ENCODE measurements at regions not wholly inside any gene's neighbourhood (a gene's known extent, or its start where the extent isn't known, plus 50 kb on each side); places are given as distances from the start of the nearest gene placed in this dataset.
A peak's percentile ranks its signal among the peaks of the same experiment; 100 is the strongest.
"Not testable (repeated sequence)": the region's sequence is repeated elsewhere in the genome, so short reads cannot be mapped to it uniquely, and the experiment has no call there.

DNA sequence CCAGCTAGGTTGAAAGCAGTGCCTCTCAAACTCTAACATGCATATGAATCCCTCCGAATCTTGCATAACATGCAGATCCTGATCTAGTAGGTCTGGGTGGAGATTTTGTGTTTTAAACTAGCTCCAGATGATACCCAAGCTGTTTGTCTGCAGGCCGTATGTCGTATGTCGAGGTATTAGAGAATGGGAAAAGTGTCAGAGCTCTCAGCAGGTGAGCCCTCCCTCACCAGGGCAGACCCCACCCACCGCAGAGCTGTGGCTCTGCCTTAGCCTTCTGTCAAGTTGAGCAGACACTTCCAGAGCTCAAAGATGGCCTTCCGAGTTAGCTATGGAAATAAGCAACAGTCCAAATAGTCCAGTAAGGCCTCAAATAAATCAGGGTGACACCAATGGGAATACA lies 83.2 kb upstream of the MAP3K1 start:
- DNase-seq (ENCODE audit: low read depth), result no peak

DNA sequence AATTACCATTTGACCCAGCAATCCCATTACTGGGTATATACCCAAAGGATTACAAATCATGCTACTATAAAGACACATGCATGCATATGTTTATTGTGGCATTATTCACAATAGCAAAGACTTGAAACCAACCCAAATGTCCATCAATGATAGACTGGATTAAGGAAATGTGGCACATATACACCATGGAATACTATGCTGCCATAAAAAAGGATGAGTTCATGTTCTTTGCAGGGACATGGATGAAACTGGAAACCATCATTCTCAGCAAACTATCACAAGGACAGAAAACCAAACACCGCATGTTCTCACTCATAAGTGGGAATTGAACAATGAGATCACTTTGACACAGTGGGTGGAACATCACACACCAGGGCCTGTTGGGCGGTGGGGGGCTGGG lies 83.9 kb upstream of the MAP3K1 start:
- not testable (repeated sequence) for DNase-seq (ENCODE audit: low read depth)

DNA sequence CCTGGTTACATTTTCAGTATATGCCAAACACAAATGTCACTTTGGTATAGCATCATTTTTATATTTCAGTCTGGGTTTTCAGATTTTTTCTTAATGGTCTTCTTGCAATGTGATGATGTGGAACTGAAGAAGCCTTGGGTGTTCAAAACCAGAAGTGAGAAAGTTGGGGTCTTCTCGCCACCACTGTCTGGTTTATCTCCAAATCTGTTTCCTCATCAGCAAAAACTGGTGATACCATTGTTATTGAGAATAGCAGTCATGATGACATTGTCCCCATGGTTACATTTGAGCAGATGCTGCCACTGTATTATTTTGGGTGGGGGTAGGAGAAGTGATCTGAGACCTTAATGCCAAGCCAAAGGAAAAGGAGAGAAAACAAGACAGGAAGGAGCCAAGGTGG lies 85.9 kb upstream of the MAP3K1 start:
- DNase-seq (ENCODE audit: low read depth), result no peak

DNA sequence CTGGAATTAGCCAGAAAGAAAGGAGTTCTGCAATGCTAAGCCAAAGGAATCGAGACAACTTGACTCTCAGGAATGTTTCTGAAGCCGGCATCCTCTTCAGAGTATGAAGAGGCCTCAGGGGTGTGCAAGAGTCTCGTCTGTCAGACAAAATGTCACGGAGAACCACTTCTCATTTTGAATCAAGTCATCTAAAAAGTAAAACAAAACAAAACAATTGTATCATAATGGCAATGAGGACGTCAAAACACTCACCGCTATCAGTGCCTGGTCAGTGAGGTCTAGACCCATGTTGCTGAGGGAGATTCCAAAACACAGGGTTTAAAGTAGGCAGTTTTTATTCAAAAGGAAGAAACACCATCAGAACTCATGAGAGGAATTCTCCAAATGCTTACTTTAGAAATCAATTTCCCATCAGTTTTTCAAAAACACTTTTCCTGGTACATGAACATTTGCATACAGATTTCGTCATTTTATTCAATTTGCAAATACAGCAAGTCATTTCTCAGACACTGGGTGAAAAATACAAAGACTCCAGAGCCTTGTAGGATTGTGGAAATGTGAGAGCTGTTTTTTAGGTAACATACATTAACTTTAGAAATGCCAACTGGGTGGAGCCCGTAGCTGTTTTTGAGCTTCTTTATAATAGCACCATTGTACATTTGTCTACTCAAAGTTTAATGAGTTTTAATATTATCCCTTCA lies 89.5 kb upstream of the MAP3K1 start:
- no peak for DNase-seq (ENCODE audit: low read depth)

DNA sequence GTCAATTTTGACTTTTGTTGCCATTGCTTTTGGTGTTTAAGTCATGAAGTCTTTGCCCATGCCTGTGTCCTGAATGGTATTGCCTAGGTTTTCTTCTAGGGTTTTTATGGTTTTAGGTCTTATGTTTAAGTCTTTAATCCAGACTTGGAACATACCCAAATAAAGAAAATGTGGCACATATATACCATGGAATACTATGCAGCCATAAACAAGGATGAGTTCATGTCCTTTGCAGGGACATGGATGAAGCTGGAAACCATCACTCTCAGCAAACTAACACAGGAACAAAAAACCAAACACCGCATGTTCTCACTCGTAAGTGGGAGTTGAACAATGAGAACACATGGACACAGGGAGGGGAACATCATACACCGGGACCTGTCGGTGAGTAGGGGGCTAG lies 90.5 kb upstream of the MAP3K1 start:
- DNase-seq (ENCODE audit: low read depth), result not testable (repeated sequence)

DNA sequence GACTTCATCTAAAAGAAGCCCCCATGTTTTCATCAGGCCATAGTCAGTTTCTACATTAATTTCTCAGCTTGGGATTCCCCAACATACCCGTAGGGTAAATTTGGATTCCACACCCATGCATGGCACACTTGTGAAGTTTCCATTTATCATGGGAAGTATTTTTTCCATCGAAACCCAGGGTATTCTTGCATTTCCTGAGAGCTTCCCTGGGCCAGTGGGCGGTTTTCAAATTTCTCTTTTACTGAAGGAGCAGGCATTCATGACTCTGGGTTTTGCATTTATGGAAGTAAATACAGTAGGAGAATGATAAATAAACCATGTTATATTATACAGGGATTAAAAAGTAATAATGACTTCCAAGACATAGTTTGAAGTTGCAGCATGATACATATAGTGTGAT lies 93.0 kb upstream of the MAP3K1 start:
- DNase-seq (ENCODE audit: low read depth), result no peak

DNA sequence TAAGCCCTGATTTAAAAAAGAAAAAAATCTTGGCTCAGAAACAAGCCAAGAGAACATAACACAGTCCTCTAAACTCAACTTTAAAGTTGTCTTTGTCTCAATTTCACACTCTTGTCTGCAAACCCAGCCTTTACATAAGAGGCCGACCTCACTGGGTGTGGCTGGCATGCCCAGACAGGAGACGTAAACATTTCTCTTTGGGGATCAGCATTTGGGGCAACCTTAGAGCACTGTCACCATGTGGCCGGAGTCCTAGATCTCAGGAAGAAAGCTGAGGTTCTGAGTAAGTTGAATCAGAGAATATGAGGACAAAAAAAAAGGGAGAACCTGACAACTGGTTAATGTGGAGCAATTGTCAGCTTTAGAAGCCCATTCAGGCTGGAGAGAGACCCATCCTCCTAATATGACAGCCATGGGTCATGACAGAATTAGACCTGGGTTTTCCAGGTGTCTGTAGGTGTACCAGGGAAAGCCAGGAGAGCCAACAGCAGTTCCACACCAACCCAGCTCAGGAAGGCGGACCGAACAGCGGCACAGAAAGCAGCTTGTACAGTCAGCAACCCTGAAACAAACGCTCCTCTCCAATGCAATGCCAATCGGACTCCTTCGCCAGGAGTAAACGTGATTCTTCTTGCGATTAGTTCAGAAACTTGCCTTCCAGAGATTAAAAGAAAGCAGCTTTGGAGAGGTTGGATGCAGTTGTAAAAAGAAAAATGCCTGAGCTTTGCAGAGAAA lies 97.9 kb upstream of the MAP3K1 start:
- DNase-seq (ENCODE audit: low read depth), result no peak

DNA sequence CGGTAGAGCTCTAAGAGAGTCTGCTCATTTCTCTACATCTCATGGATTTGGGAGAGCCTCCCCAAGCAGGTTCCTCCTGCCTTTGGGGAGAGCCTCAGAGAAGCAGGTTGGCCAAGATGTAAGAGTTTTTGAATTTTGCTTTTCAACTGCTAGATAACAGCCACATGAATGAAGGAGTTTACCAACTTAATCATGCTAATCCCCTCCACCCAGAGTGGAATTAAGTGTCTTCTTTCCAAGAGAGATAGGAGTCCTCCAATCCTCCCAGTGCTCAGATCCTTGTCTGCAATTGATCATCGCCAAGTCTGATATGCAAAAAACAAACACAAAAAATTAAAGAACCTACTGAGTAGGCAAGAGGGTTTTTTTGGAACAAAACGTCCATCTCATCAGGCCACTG lies 99.4 kb upstream of the MAP3K1 start:
- no peak for DNase-seq (ENCODE audit: low read depth)

DNA sequence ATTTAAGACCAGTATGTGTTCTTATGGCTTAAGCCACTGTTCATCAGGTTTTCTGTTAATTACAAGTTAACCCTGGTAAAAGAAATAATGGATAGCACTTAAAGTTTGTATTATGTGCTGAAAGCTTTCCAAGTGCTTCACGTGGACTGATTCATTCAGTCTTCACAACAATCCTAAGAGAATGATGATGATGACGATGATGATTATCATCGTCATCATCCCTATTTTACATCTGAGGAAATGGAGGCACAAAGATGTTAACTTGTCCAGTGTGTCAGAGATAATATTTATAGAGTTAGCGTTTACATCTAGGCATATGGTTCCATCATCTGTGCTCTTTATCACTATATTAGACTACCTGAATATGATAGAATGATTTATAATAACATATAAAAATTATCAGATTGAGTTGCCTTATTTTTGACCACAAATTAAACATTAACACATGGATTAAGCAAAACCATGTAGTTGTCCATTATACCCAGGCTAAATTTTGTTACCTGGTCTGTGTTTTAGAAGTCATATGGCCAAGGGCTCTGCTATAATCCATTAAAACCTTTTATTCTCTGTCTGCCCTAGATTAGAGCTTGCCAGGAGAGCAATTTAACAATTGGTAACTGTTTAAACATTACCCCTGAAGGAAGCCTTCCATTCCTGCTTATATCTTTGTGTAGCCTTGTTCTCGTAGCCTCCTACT lies 102.3 kb upstream of the MAP3K1 start:
- no peak for DNase-seq (ENCODE audit: low read depth)

DNA sequence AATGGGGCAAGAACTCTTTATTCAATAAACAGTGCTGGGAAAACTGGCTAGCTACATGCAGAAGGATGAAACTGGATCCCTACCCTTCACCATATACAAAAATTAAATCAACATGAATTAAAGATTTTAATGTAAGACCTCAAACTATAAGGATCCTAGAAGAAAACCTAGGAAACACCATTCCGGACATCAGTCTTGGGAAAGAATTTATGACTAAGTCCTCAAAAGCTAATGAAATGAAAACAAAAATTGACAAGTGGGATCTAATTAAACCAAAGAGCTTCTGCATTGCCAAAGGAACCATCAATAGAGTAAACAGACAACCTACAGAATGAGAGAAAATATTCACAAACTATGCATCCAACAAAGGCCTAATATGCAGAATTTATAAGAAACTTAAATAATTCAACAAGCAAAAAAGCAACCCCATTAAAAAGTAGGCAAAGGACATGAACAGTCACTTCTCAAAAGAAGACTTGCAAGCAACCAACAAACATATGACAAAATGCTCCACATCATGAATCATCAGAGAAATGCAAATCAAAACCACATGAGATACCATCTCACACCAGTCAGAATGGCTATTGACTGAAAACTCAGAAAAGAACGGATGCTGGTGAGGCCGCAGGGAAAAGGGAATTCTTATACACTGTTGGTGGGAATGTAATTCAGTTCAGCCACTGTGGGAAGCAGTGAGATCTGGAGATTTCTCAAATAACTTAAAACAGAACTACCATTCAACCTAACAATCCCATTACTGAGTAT lies 104.3 kb upstream of the MAP3K1 start:
- no peak for DNase-seq (ENCODE audit: low read depth)

DNA sequence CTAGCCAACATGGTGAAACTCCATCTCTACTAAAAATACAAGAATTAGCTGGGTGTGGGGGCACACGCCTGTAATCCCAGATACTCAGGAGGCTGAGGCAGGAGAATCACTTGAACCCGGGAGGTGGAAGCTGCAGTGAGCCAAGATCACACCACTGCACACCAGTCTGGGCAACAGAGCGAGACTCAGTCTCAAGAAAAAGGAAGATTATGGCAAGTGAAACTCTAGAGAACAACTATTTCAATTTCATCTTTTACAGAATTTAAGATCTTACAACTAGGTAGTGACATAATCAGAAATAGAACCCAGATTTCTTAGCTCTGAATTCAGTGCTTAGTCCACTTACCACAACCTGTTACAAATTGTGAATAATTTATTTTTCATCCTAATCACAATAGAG lies 108.8 kb upstream of the MAP3K1 start:
- no peak for DNase-seq (ENCODE audit: low read depth)

DNA sequence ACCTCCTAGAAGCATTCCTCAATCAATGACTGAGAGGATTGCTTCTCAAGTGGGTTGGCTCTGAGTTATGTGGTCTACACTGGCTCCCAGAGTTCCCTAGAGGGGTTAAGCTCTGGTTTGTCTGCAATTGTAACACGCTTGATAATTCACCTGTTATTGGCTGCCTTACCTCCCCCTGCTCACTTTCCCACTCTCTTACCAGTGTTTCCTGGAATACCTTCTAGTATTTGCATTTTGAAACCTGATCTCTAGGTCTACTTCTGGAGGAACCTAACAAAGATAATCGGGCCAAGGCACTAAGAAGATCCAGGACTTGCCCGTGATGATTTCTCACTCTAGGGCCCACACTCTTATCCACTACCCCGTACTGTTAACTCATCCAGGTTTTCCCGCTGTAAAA lies 110.1 kb upstream of the MAP3K1 start:
- no peak for DNase-seq (ENCODE audit: low read depth)

DNA sequence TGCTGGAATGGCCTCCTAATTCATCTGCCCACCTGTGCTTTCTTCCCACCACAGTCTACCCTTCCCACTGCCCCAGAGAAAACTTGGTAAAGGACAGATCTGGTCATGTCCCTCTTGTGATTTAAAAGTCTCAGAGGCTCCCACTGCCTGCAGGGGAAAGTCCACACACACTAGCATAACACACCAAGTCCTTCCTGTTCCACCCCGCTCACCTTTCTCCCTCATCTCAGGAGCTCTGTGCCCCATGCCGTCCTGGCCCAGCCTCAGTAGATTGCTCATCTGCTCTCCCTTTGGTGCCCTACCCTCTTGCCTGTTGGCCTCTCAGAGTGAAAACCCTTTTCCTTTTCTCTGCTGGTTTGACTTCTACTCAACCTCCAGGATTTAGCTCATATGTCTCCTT lies 111.4 kb upstream of the MAP3K1 start:
- no peak for DNase-seq (ENCODE audit: low read depth)

DNA sequence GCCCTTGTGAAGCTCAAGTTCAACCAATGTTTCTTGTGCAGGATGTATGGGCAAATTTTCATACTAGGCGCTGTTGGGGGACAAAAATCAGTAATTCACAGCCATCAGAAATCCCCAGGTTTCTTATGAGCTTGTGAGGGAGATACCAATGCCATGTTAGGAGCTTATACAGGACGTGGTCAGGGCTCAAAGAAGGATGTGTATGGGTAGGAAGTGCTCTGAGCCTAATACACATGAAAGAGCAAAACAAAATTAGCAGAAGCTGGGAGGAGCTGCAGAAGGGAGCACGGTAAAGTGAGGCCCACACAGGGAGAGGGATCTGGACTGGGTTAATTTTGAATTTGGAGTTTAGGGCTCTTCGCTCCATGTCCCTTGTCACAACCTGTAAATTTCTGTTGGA lies 114.6 kb upstream of the MAP3K1 start:
- no peak for DNase-seq (ENCODE audit: low read depth)

DNA sequence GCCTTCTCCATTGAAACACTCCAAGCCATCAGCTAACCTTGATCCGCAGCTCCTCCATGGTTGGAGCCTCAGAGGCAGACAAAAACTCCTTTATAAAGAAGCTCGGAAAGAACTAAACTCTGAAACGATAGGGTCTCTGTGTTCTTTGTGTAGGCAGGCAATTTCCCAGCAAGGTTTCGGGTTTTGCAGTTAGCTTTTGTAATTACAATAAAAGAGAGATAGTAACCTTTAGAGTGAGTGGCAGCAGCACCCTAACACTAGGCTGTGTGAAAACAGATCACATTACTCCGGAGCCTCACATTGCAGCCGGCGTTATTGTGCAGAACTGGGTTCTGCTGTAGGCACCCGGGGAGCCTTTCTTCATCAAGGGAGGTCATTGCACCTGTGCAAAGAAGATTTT lies 115.8 kb upstream of the MAP3K1 start:
- DNase-seq (ENCODE audit: low read depth), result no peak

DNA sequence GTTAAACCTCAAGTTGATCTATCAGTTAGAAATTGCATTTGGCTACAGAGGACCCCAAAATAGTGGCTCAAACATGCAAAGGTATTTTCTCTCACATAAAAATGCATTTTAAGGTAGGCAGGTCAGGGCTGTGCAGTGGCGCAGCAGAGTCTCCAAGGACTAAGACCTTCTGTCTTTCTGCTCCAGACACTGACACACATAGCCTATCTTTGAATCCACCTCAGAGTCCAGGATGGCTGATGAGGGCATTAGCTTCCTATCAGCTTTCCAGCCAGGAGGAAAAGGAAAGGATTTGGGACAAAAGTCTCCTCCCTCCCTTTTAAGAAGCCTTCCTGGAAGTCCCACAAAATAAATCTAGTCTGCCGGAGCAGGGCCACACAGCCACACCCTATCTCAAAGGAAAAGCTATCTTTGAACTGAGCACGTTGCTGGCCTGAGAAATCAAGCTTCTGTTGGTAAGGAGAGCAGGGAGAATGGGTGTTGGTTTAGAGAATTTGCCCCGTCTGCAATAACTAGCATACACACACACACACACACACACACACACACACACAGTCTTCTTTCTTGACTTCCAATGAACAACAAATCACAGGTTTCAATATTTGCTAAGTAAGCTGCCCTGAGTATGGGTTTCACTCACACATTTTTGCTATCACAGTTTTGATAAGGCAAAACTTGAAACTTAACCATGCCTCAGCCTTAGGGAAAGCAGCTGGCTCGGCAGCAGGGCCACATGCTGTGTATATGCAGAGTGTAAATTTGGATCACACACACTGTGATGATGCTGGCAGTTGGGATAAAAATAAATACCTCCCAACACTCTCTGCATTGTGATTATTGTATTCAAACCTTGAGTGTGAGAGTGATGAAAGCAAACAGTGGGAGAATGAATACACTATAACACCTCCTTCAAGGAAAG lies 116.6 kb upstream of the MAP3K1 start:
- DNase-seq (ENCODE audit: low read depth), result no peak

DNA sequence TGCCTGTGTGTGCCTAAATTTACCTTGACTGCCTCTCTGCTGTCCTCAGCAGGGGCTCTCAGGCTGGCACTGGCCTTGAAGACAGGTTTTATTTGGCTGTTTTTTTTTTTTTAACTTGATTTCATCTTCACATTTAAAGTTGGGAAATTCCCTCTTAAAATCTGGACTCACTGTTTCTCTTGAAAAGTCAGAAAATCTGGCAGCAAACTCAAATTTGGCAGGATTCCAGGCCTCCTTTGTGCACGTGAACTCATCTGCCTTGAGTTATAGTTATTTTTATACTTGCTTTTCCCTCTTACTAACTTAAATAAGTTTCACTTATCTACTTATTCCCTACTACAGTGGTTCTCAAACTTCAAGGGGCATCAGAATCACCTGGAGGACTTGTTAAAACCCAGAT lies 118.4 kb upstream of the MAP3K1 start:
- no peak for DNase-seq (ENCODE audit: low read depth)

DNA sequence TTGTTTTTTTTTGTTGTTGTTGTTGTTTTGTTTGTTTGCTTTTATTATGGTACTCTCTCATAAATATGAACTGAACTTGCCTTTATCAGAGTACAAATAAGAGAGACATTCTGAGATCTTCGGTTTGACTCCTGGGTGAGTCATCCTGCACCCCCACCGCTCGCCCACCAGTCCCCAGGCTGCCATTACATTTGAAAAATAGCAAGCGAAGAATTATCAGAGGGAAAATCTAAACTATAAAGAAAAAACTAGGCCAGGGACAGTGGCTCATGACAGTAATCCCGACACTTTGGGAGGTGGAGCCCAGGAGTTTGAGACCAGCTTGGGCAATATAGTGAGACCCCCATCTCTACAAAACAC lies 122.1 kb upstream of the MAP3K1 start:
- DNase-seq (ENCODE audit: low read depth), result peak; percentile 48

DNA sequence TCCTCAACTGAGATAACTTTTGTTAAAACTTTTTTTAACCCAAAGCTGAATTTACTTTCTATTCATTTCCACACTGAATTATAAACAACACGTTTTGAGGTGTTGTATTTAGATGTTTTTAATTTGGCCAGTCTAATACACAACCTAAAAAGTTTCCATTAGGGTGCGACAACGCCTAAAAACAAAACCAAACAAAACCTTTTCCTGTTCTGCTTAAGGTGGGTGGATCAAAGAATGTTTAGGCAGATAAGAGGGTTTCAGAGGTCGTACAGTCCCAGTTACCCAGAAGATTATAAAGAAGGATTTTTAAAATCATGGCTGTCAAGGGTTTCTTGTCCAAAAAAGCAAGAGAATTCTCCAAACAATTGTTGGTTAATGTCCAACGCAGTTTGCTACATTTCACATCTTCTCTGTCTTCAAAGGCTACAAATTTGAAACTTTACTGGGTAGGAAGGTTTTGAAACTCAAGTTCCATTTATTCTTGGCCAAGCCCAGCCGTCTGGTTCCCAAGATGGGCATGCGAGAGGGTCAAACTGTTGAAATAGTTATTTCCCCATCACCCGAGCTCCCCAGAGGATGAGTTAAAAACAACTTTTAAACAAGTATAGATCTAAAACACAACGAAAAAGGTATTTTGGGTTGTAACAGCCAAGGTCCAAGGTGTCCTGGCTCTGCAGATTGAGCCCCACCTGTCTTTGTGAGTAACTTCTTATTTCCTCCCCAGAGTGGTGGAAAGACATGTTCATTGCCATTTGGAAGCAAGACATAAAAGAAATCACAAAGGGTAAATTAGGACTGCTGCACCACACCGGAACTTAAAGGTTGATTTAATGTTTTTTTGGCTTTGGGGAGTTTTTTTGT lies 122.8 kb upstream of the MAP3K1 start:
- no peak for DNase-seq (ENCODE audit: low read depth)

DNA sequence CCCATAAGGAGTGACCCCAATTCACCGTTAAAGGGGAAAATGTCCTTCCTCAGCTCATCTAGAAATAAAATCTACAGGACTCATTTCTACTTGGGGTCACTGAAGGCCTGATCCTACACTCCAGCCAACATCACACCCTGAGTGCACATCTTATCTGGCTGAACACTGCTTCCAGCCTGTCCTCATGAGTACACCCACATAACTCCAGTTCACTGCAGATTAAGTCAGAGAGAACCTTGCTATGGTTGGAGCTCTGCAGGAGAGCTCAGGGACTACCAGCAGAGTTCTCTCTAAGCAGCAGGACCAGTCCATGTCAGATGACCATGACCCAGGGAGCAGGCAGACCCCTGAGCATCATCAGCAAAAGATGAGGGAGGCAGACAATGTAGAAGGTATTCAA lies 126.9 kb upstream of the MAP3K1 start:
- no peak for DNase-seq (ENCODE audit: low read depth)

Measured in stimulated activated CD4-positive, alpha-beta T cell treated with anti-CD3 and anti-CD28 coated beads, Interleukin-2, amount 100 ng/mL, for 4 hours (primary cell).